ENCODE measurements at regions not wholly inside any gene's neighbourhood (a gene's known extent, or its start where the extent isn't known, plus 50 kb on each side); places are given as distances from the start of the nearest gene placed in this dataset.

GRCh38 chr17:6020376-6021010 lies 49.7 kb upstream of the WSCD1 start:
- CTCF ChIA-PET, result no interaction called here
- H3K27ac Mint-ChIP-seq (ENCODE audit: unreplicated experiment), result no peak overlapping the region
- H3K9me3 Mint-ChIP-seq (ENCODE audit: low read depth, unreplicated experiment), result no peaks in the 10 kb centered on the region
- intact Hi-C loops (cut with micrococcal nuclease; ENCODE audit: unreplicated experiment), result no loop called here
- no peak for TF ChIP-seq CTCF (IDR thresholded peaks at IDR 0.05; ENCODE audit: unreplicated experiment)
- no peaks in the 10 kb centered on the region for H3K36me3 Mint-ChIP-seq (ENCODE audit: insufficient read depth, unreplicated experiment)
- no peak for DNase-seq
- H3K4me1 Mint-ChIP-seq (ENCODE audit: low read depth, unreplicated experiment), result no peaks in the 10 kb centered on the region
- H3K27me3 Mint-ChIP-seq (ENCODE audit: unreplicated experiment), result peaks cover 70% of the 10 kb centered on the region
- BruUV-seq (replicated peaks), result no TSS peak
- no peak overlapping the region for H3K4me3 Mint-ChIP-seq (ENCODE audit: low read depth, unreplicated experiment)
